Heart left ventricle (tissue), 16 donors: ENCODE measurements at regions not wholly inside any gene's neighbourhood (a gene's known extent, or its start where the extent isn't known, plus 50 kb on each side); places are given as distances from the start of the nearest gene placed in this dataset.

Experiments
- ATAC-seq, 4 donors: fragments of 200-7000 bp; cut with Tn5 transposase; one replicate each; pipeline ENCODE4 v1.9.1; 2020 to 2022; ENCODE audit warnings: moderate library complexity in 4 of 4, mild to moderate bottlenecking in 3 of 4, moderate number of reproducible peaks in 1 of 4
- DNase-seq, 5 donors: peaks; one replicate each; pipeline ENCODE4 v3.0.0-alpha.2; 2020
- H3K27ac ChIP-seq, 12 donors: fragments of 200-600 bp; sonication (generic) in 4 of 12; one replicate each; pipeline versions ENCODE4 v1.5.0 to v1.8.0; 2016 to 2022; ENCODE audit warnings: mild to moderate bottlenecking in 2 of 12
- H3K27me3 ChIP-seq, 9 donors: fragments of 200-600 bp; sonication (generic) in 2 of 9; one replicate each; pipeline versions ENCODE4 v1.5.1 to v1.8.0; 2016 to 2022; ENCODE audit warnings: mild to moderate bottlenecking in 3 of 9
- H3K36me3 ChIP-seq, 9 donors: fragments of 200-600 bp; sonication (generic) in 2 of 9; one replicate each; pipeline versions ENCODE4 v1.5.0 to v1.8.0; 2018 to 2022; ENCODE audit warnings: mild to moderate bottlenecking in 2 of 9
- H3K4me1 ChIP-seq, 12 donors: fragments of 200-600 bp; sonication (generic) in 4 of 12; one replicate each; pipeline versions ENCODE4 v1.5.0 to v1.8.0; 2016 to 2022; ENCODE audit warnings: mild to moderate bottlenecking in 3 of 12
- H3K4me3 ChIP-seq, 12 donors: fragments of 200-600 bp; sonication (generic) in 4 of 12; one replicate each; pipeline versions ENCODE4 v1.5.0 to v1.8.0; 2017 to 2022; ENCODE audit warnings: mild to moderate bottlenecking in 9 of 12, moderate library complexity in 4 of 12
- H3K9me3 ChIP-seq, 12 donors: fragments of 200-600 bp; sonication (generic) in 4 of 12; one replicate each; pipeline versions ENCODE4 v1.5.0 to v1.8.0; 2016 to 2022; ENCODE audit warnings: mild to moderate bottlenecking in 1 of 12
- POLR2A ChIP-seq, 2 donors: fragments of 450-650 bp; IDR thresholded peaks; one replicate each; pipeline ENCODE4 v1.6.1; 2017; ENCODE audit warnings: antibody characterized with exemption in 2 of 2, mild to moderate bottlenecking in 2 of 2, moderate library complexity in 2 of 2
- WGBS, 4 donors: extraction: QIAGEN DNeasy Blood & Tissue Kit in 2 of 4; methylation state at CpG; one replicate each; pipeline versions ENCODE4 v1.1.5 to v1.1.7; 2013 to 2018; 5-methylcytosine and 5-hydroxymethylcytosine counted together
- intact Hi-C, 10 donors: fragments of 100-400 bp; cut with DNase I; formaldehyde crosslinking; loops; one replicate each; pipeline versions ENCODE4 v1.11.1 to v1.14.2; 2022
- TF ChIP-seq, protein P1 (sequence below), 12 donors: fragments of 200-600 bp; sonication (generic) in 4 of 12; IDR thresholded peaks; one replicate each; pipeline versions ENCODE4 v1.5.0 to v1.8.0; 2018 to 2022; ENCODE audit warnings: antibody characterized with exemption in 12 of 12, mild to moderate bottlenecking in 5 of 12
- donor health status: ischemic (EF 13 %, LVEDD 7.1; RV severe dilation, severe dysfunction).
- donor health status: healthy with polysubstance abuse.
- donor health status: DM: no; HTN: yes; CAD: no.
- donor health status: DM: no; HTN: no; CAD: no.
- donor health status: ischemic (EF 25% LVEDD 6.9; RV normal size, moderate dysfunction).
- donor health status: ischemic (EF 25% LVEDD 5.7; RV mildly dilated, moderate dysfunction).
- donor health status: healthy.
- donor health status: DM: yes; HTN: yes; CAD: no.
- donor health status: ischemic (EF 35%, LVEDD 5.7; RV mildly dilated, moderate dysfunction).
- donor health status: nonischemic (EF 11% LVEDD 7.7; RV severe dilation, severe dysfunction).
- donor health status: DM: yes; HTN: yes; CAD: no.
- donor health status: PGD.
- donor health status: ischemic (EF 29% LVEDD 5.4; RV normal size, mild dysfunction).
- donor health status: nonischemic (EF 23%, LVEDD 6.1; RV moderate dilation, normal function).

GRCh38 chrX:39226251-39226650 lies 425.0 kb downstream of the MID1IP1 start:
- Histone ChIP-seq H3K9me3 (no peaks in the 10 kb centered on the region), H3K4me1 (no peaks in the 10 kb centered on the region), H3K27ac (no peak overlapping the region), H3K4me3 (no peak overlapping the region), H3K27me3 (peaks cover 0 to 18% (median 0%) of the 10 kb centered on the region in 9 donors), H3K36me3 (no peaks in the 10 kb centered on the region)
- no peak for TF ChIP-seq POLR2A (IDR thresholded peaks at IDR 0.05)
- TF ChIP-seq, protein P1, sequence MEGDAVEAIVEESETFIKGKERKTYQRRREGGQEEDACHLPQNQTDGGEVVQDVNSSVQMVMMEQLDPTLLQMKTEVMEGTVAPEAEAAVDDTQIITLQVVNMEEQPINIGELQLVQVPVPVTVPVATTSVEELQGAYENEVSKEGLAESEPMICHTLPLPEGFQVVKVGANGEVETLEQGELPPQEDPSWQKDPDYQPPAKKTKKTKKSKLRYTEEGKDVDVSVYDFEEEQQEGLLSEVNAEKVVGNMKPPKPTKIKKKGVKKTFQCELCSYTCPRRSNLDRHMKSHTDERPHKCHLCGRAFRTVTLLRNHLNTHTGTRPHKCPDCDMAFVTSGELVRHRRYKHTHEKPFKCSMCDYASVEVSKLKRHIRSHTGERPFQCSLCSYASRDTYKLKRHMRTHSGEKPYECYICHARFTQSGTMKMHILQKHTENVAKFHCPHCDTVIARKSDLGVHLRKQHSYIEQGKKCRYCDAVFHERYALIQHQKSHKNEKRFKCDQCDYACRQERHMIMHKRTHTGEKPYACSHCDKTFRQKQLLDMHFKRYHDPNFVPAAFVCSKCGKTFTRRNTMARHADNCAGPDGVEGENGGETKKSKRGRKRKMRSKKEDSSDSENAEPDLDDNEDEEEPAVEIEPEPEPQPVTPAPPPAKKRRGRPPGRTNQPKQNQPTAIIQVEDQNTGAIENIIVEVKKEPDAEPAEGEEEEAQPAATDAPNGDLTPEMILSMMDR (IDR thresholded peaks at IDR 0.05) = no peak
- DNase-seq (no peak), ATAC-seq (no peak)
- 42 to 67% (median 55%) methylated on average over 6 of the region's 6 CpGs for WGBS, 4 donors
- intact Hi-C loops = no loop called here

GRCh38 chrX:39227371-39227770 lies 426.1 kb downstream of the MID1IP1 start:
- Histone ChIP-seq H3K4me1 (no peaks in the 10 kb centered on the region), H3K27me3 (peaks cover 0 to 11% (median 0%) of the 10 kb centered on the region in 9 donors), H3K9me3 (no peaks in the 10 kb centered on the region), H3K36me3 (no peaks in the 10 kb centered on the region), H3K27ac (no peak overlapping the region), H3K4me3 (no peak overlapping the region)
- DNase-seq = no peak
- TF ChIP-seq, protein P1 (IDR thresholded peaks at IDR 0.05) = no peak
- no peak for TF ChIP-seq POLR2A (IDR thresholded peaks at IDR 0.05)
- WGBS, 4 donors = 35 to 52% (median 41%) methylated on average over 2 of the region's 2 CpGs
- no peak for ATAC-seq
- intact Hi-C loops = no loop called here

DNA sequence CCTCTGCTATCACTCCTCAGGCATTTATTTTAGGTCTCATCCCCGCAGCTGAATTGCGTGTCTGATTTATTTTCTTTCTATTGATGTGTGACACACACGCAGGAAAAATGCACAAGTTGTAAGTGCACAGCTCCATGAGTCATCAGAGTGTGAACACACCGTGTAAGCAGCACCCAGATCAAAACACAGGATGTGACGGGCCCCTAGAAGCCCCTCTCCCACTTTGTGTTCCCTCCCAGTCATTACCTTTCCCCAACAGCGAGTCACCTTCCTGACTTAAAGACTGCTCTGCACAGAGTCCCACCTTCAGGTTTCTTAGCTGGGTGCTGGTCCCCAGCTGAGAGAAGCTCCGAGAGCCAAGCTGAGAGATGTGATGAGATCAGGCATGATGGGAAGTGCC lies 436.7 kb downstream of the MID1IP1 start:
- no peak for TF ChIP-seq POLR2A (IDR thresholded peaks at IDR 0.05)
- TF ChIP-seq, protein P1 (IDR thresholded peaks at IDR 0.05) = no peak
- H3K4me1 ChIP-seq = no peaks in the 10 kb centered on the region
- peaks cover 0 to 27% (median 0%) of the 10 kb centered on the region in 9 donors for H3K27me3 ChIP-seq
- H3K36me3 ChIP-seq = no peaks in the 10 kb centered on the region
- intact Hi-C loops = loop anchor here in 3 of 10 donors (10.0 kb wide), 2 partner anchors 473 to 483 kb away; no protein-coding TSS in a partner anchor
- H3K9me3 ChIP-seq = no peaks in the 10 kb centered on the region
- DNase-seq (no peak), ATAC-seq (no peak)
- WGBS, 4 donors = 78 to 88% (median 83%) methylated on average over 7 of the region's 7 CpGs
- H3K27ac ChIP-seq = no peak overlapping the region
- no peak overlapping the region for H3K4me3 ChIP-seq

DNA sequence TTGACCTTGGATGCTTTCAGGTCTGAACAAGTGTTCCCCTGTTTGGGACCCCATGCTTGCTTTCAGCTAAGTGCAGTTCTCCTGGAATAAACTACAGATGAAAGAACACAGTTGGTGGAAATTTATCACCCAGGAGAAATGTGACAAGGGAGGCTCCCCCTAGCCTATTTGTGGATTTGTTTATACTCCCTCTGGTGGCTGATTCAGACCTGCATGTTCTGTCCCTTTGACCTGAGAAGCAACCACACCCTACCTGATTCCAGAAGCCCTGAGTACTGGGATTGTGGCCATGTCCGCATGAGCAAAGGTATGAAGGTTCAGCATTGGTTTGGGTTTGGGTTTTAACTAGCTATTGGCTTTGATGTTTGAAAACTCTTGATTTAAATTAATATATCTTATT lies 440.9 kb downstream of the MID1IP1 start:
- intact Hi-C loops = loop anchor here in 4 of 10 donors (5.0 to 10.0 kb wide), 3 partner anchors 475 to 487 kb away; no protein-coding TSS in a partner anchor
- WGBS, 4 donors = 75 to 92% (median 87%) methylated on average over 1 of the region's 1 CpG
- no peak for TF ChIP-seq POLR2A (IDR thresholded peaks at IDR 0.05)
- TF ChIP-seq, protein P1 (IDR thresholded peaks at IDR 0.05) = peak in 11 of 12 donors; percentile 17 to 52 (median 29)
- peaks cover 0 to 27% (median 0%) of the 10 kb centered on the region in 9 donors for H3K27me3 ChIP-seq
- DNase-seq (peak in 1 of 5 donors; percentile 5), ATAC-seq (peak in 2 of 4 donors; percentile 41 to 42)
- H3K36me3 ChIP-seq = no peaks in the 10 kb centered on the region
- no peak overlapping the region for H3K27ac ChIP-seq
- H3K4me3 ChIP-seq = no peak overlapping the region
- no peaks in the 10 kb centered on the region for H3K9me3 ChIP-seq
- H3K4me1 ChIP-seq = no peaks in the 10 kb centered on the region
